ENCODE measurements at regions not wholly inside any gene's neighbourhood (a gene's known extent, or its start where the extent isn't known, plus 50 kb on each side); places are given as distances from the start of the nearest gene placed in this dataset.

- DNase-seq = no peak
Measured at GRCh38 chr7:109956916-109957315, 1134.0 kb upstream of the LRRN3 start.

GRCh38 chr7:109963741-109964140 is 1127.2 kb upstream of the LRRN3 start:
- no peak for DNase-seq

GRCh38 chr7:109964780-109965179 is 1126.1 kb upstream of the LRRN3 start:
- DNase-seq = peak; percentile 76

- no peak for DNase-seq
Measured at GRCh38 chr7:109967406-109967805, 1123.5 kb upstream of the LRRN3 start.

DNA sequence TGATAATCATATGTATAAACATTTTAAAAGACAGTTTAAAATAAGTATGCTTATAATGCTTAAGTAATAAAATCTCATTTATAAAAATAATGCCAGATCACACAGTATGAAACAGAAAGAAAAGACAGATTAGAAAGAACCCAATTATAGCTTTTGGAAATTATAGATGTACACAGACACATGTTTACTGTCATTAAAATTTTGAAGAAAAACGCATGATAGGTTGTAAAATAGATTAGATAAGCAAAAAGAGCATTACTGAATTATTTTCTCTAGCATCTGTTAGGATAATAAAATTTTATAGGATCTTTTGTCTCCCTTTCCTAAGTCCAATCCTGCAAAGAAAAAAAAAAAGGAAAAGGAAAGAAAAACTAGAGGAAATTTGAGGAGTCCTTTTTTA is 1107.3 kb upstream of the LRRN3 start:
- no peak for DNase-seq

DNA sequence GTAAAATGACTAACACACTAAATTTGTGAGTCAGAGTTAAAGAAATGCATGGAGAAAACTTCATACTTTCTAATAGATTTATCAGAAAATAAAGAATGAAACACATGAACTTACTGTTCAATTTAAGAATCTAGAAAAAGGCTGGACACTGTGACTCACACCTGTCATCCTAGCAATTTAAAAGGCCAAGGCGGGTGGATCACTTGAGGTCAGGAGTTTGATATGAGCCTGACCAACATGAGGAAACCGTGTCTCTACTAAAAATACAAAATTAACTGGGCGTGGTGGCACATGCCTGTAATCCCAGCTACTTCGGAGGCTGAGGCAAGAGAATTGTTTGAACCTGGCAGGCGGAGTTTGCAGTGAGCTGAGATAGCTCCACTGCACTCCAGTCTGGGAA is 1106.2 kb upstream of the LRRN3 start:
- no peak for DNase-seq

DNA sequence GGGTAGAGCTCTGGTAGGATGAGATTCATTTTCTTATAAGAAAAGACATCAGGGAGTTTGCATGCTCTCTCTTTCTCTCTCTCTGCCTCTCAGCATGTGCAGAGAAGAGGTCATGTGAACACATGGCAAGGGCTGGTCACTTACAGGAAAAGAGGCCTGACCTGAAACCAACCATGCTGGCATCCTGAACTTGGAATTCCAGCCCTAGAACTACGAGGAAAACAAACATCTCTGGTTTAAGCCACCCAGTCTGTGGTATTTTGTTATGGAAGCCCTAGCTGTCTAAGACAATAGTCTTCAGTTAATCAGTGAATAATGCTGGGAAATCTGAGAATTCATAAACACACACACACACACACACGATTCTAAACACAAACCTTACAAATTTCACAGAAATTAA is 1104.2 kb upstream of the LRRN3 start:
- DNase-seq = no peak

GRCh38 chr7:109996411-109996810 is 1094.5 kb upstream of the LRRN3 start:
- no peak for DNase-seq

DNA sequence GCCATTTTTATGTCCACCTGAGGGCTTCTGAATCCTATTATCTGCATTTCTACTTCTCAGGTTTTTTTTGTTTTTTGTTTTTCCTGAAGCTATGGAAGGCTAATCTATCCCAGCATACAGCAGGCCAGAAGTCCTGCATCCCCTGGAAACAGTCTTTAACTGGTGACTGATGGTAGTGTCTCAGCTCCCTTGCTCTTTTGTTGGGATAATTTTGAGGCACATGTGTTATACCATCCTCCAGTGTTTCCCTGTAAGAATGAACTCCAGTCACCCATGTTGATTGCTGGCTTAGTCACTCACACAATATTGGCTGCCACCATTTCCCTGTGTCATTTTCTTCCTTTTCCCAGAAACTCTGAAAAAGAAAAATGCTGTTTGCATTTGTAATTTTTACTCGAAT is 1094.0 kb upstream of the LRRN3 start:
- no peak for DNase-seq

DNA sequence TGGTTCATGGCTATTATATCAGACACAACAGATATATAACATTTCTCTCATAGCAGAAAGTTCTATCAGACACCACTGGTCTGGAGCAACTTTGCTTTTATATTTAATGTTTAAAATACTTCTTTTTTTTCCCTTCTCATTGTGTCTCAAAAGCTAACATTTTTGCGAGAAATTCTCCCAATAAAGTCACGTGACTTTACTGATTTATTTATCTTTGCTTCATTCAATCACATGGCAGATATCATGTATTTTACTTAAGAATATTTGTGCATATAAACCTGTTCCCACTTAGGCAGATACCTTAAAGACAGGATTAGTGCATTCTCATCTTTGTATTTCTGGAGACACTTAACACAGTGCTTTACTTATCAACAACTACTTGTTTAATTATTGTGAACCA is 1093.1 kb upstream of the LRRN3 start:
- no peak for DNase-seq

DNA sequence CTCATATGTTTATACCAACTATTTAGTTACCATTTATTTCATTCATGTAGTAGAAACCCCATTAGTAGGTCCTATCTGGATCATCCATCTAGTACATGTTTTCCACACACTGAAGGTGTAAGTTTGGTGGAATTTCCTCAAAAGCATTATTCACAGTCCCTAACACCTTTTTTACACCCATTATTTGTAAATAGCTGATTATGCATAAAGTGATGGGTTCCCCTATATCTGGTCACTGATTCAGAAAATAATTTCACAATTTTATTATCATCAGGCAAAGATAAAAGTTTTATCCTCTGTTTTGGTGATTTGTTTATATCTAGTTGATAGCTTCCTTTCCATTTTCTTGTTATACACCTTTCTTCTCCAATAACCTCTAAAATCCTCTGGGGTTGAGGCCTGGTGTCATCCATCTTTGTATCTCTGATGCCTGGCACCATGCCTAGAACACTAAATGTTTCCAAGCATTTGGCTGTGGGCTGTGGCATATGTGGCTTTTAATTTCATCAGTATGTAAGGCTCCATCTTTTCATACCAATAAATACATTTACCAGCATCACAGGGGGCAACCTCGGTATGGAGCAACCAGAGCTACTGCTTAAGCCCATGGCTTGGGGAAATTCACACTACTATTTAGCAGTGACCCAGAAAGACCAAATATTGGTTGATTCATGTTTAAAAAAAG is 1089.5 kb upstream of the LRRN3 start:
- DNase-seq = no peak

DNA sequence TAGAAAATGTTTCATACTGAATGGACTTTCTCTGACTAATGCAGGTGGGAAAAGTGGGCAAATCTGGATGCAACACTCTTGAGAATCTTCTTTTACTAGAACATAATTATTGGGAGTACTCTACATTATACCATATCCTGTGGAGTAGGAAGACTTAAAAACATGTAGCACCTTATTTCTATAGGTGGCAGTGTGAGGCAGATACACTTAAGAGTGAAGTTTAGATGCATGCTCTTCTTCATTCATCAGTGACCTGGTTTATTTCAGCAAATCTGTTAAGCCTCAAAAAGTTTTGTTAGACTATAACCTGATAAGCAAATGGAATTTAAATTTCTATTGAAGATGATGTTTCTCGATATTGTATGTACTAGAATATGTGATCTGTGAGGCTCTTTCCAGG is 1087.1 kb upstream of the LRRN3 start:
- DNase-seq = peak; percentile 33

GRCh38 chr7:110007320-110008063 is 1083.4 kb upstream of the LRRN3 start:
- DNase-seq = no peak

DNA sequence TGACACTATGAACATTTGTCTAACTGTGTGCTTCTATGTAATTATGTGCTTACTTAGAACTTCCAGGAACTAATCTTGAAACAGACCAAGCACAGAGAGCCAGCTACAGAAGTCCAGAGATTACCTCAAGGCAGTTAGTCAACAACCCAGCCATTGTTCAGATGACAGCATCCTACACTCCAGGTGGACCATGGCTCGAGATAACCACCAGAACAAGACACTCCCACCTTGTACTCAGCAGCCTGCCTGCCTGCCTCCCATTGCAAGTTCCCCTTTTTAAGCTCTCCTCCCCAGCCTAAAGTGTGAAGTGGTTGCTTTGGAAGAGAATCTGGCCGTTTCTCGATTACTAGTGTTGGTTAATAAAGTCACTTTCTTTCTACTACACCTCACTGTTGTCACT is 1080.6 kb upstream of the LRRN3 start:
- DNase-seq = peak; percentile 80

DNA sequence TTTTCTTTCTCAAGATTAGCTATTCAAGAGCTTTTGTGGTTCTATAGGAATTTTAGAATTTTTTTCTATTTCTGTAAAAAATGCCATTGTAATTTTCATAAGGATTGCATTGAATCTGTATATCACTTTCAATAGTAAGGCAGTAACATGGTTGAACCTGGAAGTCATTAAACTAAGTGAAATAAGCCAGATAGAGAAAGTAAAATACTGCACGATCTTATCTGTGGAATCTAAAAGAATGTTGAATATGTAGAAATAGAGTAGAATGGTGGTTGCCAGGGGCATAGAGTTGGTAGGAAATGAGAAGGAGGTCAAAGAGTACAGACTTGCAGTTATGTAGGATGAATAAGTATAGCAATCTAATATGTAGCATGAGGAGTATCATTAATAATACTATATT is 1073.5 kb upstream of the LRRN3 start:
- DNase-seq = no peak

DNA sequence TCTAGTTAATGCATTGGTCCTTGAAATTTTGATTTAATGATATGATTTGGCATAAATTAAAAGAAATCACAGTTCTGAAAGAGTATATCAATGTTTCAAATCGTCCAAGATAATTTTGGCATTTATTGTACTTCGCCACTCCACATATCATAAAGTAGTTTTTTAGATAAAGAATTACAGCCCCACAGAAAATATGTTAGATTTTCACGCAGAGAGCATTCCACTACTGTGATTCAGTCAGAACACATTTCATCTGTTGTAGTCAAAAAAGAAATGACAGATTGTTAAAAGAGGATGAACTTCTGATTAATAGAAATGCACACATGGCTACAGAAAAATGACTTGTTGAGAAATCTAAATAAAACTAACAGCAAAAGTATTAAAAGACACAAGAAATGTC is 1063.5 kb upstream of the LRRN3 start:
- DNase-seq = no peak

DNA sequence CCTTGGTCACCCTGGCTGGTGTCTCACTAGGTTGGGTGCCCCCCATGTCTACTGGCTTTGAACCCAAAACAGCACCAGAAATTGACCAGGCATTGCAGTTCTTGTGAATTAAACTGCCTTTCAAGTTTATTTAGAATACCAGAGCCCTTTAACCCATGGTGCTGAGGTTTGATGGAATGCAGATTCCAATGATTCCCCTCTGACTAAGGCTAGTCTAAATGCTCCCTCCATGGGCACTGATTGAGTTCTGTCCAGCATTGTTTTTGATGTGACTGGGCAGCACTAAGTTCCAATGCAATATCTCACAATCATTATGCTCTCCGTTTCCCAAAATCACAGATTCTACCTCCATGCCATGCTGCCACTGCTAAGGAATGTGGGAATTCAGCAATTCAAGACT is 1047.4 kb upstream of the LRRN3 start:
- no peak for DNase-seq

DNA sequence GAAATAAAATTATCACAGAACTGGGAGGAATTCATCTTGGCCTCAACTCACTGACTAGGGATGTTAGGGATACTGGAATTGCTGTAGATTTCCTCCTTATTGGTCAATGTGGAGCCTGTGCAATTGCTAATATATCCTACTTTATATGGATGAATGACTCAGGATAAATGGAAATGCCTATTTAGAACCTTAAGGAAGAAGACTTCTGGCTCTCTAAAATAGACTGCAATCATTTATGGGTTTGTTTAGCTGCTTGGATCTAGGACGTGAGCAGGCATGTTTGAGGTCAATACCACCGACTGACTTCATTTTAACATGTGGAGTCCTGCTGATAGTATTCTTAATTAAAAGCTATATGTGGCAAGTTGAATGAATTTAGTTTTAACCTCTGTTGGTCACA is 1040.1 kb upstream of the LRRN3 start:
- no peak for DNase-seq

DNA sequence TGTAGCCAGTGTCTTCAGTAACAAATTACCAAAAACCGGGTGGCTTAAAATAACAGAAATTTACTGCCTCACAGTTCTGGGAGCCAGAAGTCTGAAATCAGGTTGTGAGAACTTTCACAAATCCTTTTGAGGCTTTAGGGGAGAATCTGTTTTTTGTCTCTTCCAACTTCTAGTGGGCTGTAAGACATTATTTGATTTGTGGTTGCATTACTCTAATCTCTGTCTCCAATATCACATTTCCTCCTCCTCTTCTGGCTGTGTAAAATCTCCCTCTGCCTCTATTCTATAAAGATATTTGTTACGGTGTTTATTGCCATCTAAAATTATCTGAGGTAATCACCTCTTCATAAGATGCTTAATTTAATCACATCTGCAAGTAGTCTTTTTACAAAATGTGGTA is 1039.6 kb upstream of the LRRN3 start:
- DNase-seq = no peak

GRCh38 chr7:110056331-110056730 is 1034.6 kb upstream of the LRRN3 start:
- no peak for DNase-seq

DNA sequence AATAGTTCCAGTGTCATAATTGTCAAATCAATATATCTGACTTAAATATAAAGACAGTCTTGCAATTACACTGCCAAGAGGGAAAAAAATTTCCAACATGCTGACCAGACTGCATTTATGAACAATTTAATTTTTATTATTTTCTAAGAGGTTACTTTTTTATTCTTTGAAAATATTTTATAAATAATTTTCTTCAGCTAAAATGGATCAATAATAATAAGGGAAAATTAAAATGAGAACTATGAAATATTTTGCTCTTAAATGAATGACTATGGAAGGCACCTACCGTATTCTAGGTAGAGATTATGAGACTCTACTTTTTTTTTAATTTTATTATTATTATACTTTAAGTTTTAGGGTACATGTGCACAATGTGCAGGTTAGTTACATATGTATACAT is 1032.5 kb upstream of the LRRN3 start:
- DNase-seq = no peak

DNA sequence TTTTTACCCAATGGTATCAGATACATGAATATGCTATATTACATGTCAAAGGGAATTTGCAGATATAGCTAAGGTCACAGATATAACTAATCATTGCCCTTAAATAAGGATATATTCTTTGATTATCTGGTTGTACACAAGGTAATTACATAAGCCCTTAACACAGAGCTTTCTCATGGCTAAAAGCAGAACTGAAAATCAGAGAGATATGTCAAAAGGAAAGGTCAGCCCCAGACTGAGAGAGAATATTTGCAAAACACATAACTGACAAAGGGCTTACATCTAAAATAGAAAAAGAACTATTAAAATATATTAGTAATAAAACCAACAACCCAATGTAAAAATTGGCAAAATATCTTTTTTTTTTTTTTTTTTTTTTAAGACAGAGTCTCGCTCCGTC is 1029.5 kb upstream of the LRRN3 start:
- DNase-seq = no peak

- no peak for DNase-seq
Measured at GRCh38 chr7:110065121-110065520, 1025.8 kb upstream of the LRRN3 start.

GRCh38 chr7:110066843-110067242 is 1024.1 kb upstream of the LRRN3 start:
- no peak for DNase-seq

GRCh38 chr7:110071192-110071591 is 1019.7 kb upstream of the LRRN3 start:
- no peak for DNase-seq
